ENCODE measurements at regions not wholly inside any gene's neighbourhood (a gene's known extent, or its start where the extent isn't known, plus 50 kb on each side); places are given as distances from the start of the nearest gene placed in this dataset.

DNA sequence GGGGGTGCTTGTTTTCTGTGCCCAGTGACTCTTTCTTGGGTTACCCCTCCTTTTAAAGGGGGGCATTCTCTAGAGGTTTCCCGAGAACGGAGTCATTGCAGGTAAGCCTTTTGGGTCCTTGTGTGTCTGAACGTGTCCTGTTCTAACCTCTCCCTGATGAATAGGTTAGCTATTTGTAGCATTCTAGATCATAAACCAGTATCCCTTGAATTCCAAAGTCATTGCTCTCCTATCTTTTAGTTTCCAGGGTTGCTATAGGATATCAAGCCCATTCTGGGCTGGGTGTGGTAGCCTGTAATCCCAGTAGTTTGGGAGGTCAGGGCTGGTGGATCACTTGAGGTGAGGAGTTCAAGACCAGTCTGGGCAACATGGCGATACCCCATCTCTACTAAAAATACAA is 65.9 kb upstream of the YWHAQ start:
- Histone ChIP-seq H3K36me3 (no peaks in the 10 kb centered on the region), H3K4me1 (peaks cover 17% of the 10 kb centered on the region), H3K4me3 (no peak overlapping the region), H3K9me3 (replicated peaks) (no peaks in the 10 kb centered on the region), H3K27ac (replicated peaks) (no peak overlapping the region), H3K27me3 (ENCODE audit: low read depth) (no peaks in the 10 kb centered on the region)
- intact Hi-C loops (cut with micrococcal nuclease), result no loop called here
- TF ChIP-seq CTCF (IDR thresholded peaks at IDR 0.05; ENCODE audit: borderline replicate concordance), result no peak
- no peak for DNase-seq

DNA sequence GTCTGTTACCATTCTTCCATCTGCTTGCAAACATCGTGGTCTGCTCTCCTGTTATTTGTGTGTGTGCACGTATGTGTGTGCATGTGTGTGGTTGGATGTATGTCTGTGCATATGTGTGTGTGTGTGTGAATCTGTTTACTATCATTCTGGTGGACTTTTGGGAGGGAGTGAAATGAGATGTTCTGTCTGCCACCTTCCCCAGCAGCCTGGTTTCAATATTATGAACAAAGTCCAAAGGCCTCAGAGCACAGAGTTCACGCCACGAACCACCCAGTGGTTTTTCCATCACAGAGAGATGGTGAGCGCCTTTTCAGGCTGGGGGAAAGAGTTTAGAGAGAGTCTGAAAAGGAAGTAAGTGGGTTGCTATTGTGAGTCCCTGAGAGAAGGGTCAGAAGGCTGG is 67.1 kb upstream of the YWHAQ start:
- no peaks in the 10 kb centered on the region for H3K36me3 ChIP-seq
- no peak overlapping the region for H3K27ac ChIP-seq (replicated peaks)
- no peak overlapping the region for H3K4me3 ChIP-seq
- TF ChIP-seq CTCF (IDR thresholded peaks at IDR 0.05; ENCODE audit: borderline replicate concordance), result no peak
- intact Hi-C loops (cut with micrococcal nuclease), result no loop called here
- H3K4me1 ChIP-seq, result peaks cover 9% of the 10 kb centered on the region
- H3K9me3 ChIP-seq (replicated peaks), result no peaks in the 10 kb centered on the region
- no peak for DNase-seq
- no peaks in the 10 kb centered on the region for H3K27me3 ChIP-seq (ENCODE audit: low read depth)

DNA sequence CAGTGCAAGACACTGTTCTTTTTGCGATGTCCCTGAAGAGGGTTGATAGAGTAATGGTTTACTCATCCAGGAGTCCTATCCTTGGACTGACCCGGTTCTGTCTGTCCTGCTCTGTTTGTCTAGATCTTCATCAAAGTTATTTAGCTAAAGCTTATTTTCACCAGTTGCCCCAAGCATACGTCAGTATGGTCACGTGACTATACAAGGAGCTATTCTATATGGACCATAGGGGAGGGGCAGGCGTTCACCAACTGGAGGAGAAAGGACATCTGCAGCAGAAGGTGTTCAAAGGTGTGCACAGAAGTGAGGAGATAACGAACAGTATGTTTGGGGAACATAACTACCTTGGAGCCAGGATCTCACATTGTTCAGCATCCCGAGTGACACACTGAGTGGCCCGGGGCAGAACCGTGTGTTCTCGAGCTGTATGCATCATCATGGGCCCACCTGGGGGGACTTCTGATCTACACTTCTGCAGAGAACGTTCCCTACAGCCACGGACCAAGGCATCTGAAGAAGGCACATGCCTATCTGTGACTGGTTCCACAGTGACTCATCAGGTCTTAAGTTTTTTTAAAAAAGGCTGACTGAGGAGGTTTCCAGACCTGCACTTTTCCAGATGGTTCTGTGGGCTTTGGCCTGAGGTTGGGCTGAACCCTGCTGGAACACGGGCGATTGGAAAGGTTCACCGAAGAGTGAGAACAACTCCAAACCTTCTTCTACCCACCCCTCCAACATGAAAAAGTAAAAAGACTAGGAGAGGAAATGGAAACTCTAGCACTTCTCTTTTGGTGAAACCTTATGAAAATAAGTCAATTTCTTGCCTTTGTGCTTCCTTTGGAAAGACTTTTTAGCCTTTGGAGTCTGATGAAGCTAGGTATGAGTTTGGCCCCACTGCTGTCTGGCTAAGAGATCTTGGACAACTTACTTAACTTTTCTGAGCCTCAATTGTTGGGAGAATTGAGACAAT is 68.6 kb upstream of the YWHAQ start:
- Histone ChIP-seq H3K36me3 (no peaks in the 10 kb centered on the region), H3K9me3 (replicated peaks) (no peaks in the 10 kb centered on the region), H3K4me3 (no peak overlapping the region), H3K27me3 (ENCODE audit: low read depth) (no peaks in the 10 kb centered on the region), H3K27ac (replicated peaks) (no peak overlapping the region), H3K4me1 (peaks cover 6% of the 10 kb centered on the region)
- intact Hi-C loops (cut with micrococcal nuclease), result no loop called here
- TF ChIP-seq CTCF (IDR thresholded peaks at IDR 0.05; ENCODE audit: borderline replicate concordance), result no peak
- no peak for DNase-seq

GRCh38 chr2:9700109-9700495 is 69.3 kb upstream of the YWHAQ start:
- Histone ChIP-seq H3K9me3 (replicated peaks) (no peaks in the 10 kb centered on the region), H3K36me3 (no peaks in the 10 kb centered on the region), H3K27me3 (ENCODE audit: low read depth) (no peaks in the 10 kb centered on the region), H3K27ac (replicated peaks) (no peak overlapping the region), H3K4me3 (no peak overlapping the region), H3K4me1 (peaks cover 6% of the 10 kb centered on the region)
- intact Hi-C loops (cut with micrococcal nuclease), result no loop called here
- no peak for DNase-seq
- TF ChIP-seq CTCF (IDR thresholded peaks at IDR 0.05; ENCODE audit: borderline replicate concordance), result no peak

GRCh38 chr2:9702604-9703084 is 71.8 kb upstream of the YWHAQ start:
- no peak overlapping the region for H3K4me3 ChIP-seq
- H3K27ac ChIP-seq (replicated peaks), result no peak overlapping the region
- TF ChIP-seq CTCF (IDR thresholded peaks at IDR 0.05; ENCODE audit: borderline replicate concordance), result no peak
- no peak for DNase-seq
- no peaks in the 10 kb centered on the region for H3K27me3 ChIP-seq (ENCODE audit: low read depth)
- H3K9me3 ChIP-seq (replicated peaks), result no peaks in the 10 kb centered on the region
- peaks cover 6% of the 10 kb centered on the region for H3K4me1 ChIP-seq
- H3K36me3 ChIP-seq, result no peaks in the 10 kb centered on the region
- intact Hi-C loops (cut with micrococcal nuclease), result no loop called here
